Chondrocyte (in vitro differentiated cells): ENCODE measurements at regions not wholly inside any gene's neighbourhood (a gene's known extent, or its start where the extent isn't known, plus 50 kb on each side); places are given as distances from the start of the nearest gene placed in this dataset.

ENCODE experiments used
- DNase-seq: peaks from one replicate; pipeline ENCODE4 v3.0.0; 2021; ENCODE audit warnings: mixed read lengths, low spot score
- H3K27ac Mint-ChIP-seq: one replicate; pipeline ENCODE4 v1.8.0; 2021; ENCODE audit warnings: mild to moderate bottlenecking, moderate library complexity, mixed read lengths; ENCODE audit not compliant: unreplicated experiment
- H3K27me3 Mint-ChIP-seq: 2 replicates; pipeline ENCODE4 v1.8.0; 2021; ENCODE audit warnings: low read depth, mixed read lengths
- H3K36me3 Mint-ChIP-seq: 2 replicates; pipeline ENCODE4 v1.8.0; 2021; ENCODE audit warnings: low read depth, mixed read lengths
- H3K4me1 Mint-ChIP-seq: 2 replicates; pipeline ENCODE4 v1.8.0; 2021; ENCODE audit warnings: low read depth, mild to moderate bottlenecking, mixed read lengths
- H3K4me3 Mint-ChIP-seq: one replicate; pipeline ENCODE4 v1.8.0; 2021; ENCODE audit warnings: mild to moderate bottlenecking, moderate library complexity, mixed read lengths; ENCODE audit not compliant: unreplicated experiment
- H3K9me3 Mint-ChIP-seq: 2 replicates; pipeline ENCODE4 v1.8.0; 2021; ENCODE audit warnings: low read depth, mixed read lengths
- TF ChIP-seq, protein P1 (sequence below): fragments of 200-600 bp; sonication (generic); IDR thresholded peaks from 2 replicates; pipeline ENCODE4 v1.5.0; 2021; ENCODE audit warnings: antibody characterized with exemption, mild to moderate bottlenecking, moderate library complexity

DNA sequence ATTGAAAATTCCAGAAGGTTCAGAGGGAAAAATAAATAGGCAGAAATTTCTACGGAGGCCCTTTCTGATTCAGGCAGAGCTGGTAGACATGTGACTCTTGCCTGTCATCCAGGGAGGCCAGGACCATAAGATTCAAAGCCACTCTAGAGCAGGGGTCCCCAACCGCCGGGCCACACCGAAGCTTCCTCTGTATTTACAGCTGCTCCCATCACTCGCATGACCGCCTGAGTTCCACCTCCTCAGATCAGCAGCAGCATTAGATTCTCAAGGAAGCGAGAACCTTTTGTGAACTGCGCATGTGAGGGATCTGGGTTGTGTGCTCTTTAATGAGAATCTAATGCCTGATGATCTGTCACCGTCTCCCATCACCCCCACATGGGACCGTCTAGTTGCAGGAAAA is 72.2 kb downstream of the RWDD4 start:
- Mint-ChIP-seq H3K36me3 (no peaks in the 10 kb centered on the region), H3K27ac (no peak overlapping the region), H3K4me1 (no peaks in the 10 kb centered on the region), H3K4me3 (no peak overlapping the region), H3K9me3 (peaks cover 3% of the 10 kb centered on the region), H3K27me3 (no peaks in the 10 kb centered on the region)
- TF ChIP-seq, protein P1, sequence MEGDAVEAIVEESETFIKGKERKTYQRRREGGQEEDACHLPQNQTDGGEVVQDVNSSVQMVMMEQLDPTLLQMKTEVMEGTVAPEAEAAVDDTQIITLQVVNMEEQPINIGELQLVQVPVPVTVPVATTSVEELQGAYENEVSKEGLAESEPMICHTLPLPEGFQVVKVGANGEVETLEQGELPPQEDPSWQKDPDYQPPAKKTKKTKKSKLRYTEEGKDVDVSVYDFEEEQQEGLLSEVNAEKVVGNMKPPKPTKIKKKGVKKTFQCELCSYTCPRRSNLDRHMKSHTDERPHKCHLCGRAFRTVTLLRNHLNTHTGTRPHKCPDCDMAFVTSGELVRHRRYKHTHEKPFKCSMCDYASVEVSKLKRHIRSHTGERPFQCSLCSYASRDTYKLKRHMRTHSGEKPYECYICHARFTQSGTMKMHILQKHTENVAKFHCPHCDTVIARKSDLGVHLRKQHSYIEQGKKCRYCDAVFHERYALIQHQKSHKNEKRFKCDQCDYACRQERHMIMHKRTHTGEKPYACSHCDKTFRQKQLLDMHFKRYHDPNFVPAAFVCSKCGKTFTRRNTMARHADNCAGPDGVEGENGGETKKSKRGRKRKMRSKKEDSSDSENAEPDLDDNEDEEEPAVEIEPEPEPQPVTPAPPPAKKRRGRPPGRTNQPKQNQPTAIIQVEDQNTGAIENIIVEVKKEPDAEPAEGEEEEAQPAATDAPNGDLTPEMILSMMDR, result no peak
- no peak for DNase-seq

DNA sequence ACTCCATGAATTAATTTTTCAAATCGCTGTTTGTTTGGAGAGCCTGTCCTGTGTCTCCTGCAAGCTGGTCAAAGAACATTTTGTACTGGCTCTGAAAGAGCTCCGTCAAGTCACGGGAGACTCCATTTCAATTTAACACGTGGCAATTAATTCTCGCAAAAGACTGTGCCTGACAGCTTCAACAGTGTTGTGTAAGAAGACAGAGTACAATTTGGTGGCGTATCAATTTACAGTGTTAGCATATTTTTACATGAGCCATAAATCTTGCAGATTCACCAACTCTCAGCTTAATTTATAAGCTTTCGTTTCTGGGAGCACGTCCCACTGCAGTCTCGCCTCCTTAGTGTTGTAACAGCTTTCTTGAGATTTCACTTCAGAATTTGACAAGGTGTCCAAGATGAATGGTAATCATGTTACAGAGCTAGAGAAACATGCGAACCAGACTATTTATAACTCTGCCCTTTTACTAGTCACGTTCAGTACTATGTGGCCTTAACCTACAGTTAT is 70.8 kb downstream of the RWDD4 start:
- Mint-ChIP-seq H3K27ac (no peak overlapping the region), H3K9me3 (no peaks in the 10 kb centered on the region), H3K36me3 (no peaks in the 10 kb centered on the region), H3K4me3 (no peak overlapping the region), H3K27me3 (no peaks in the 10 kb centered on the region), H3K4me1 (no peaks in the 10 kb centered on the region)
- TF ChIP-seq, protein P1, result no peak
- DNase-seq, result no peak

DNA sequence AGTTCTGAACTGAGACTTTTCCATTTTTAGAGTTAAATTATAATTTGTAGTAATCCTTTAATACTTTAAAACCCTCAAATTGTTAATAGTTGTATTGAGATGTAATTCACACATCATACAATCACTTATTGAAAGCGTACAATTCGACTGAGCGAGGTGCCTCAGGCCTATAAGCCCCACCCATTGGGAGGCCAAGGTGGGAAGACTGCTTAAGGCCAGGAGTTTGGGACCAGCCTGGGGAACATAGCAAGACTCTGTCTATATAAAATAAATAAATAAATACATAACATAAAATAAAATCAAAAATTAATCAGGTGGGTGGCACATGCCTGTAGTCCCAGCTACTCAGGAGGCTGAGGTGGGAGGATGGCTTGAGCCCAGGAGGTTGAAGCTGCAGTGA is 70.3 kb downstream of the RWDD4 start:
- no peak overlapping the region for H3K27ac Mint-ChIP-seq

DNA sequence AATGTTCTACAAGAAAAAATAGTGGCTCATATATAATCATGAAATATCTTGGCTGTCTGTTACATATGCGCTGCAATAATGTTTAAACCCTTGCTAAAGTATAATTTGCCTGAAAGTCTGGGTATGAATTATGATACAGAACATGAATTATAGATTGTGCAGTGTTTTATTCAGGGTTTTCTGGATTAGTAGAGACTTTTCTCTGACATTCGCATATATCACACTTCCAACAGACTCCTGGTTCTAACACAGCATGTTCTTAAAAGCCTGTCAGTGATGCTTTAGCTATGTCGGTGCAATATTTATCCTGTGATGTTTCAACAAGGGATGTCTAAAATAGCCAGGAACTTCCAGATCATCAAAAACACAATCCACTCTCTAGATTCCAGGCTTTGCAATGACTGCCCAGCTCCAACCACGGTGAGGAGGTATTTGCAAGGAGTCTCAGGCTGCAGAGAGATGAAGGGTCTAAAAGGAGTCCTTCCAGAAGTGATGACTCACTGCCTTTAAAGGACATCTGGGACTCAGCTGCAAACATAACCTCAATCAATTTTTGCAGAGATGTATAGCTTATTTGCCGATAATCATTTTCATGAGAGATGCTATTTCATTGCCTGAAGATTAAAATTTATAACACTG is 69.4 kb downstream of the RWDD4 start:
- H3K36me3 Mint-ChIP-seq, result no peaks in the 10 kb centered on the region
- no peaks in the 10 kb centered on the region for H3K27me3 Mint-ChIP-seq
- H3K9me3 Mint-ChIP-seq, result peaks cover under 1% of the 10 kb centered on the region
- H3K4me1 Mint-ChIP-seq, result no peaks in the 10 kb centered on the region
- no peak overlapping the region for H3K4me3 Mint-ChIP-seq
- TF ChIP-seq, protein P1, result no peak
- no peak overlapping the region for H3K27ac Mint-ChIP-seq
- DNase-seq, result no peak

More for the DNA sequence above, 70.3 kb downstream of the RWDD4 start:
- no peak for DNase-seq
- no peaks in the 10 kb centered on the region for H3K9me3 Mint-ChIP-seq
- H3K4me3 Mint-ChIP-seq, result no peak overlapping the region
- TF ChIP-seq, protein P1, result no peak
- H3K36me3 Mint-ChIP-seq, result no peaks in the 10 kb centered on the region
- H3K4me1 Mint-ChIP-seq, result no peaks in the 10 kb centered on the region
- no peaks in the 10 kb centered on the region for H3K27me3 Mint-ChIP-seq
